ENCODE measurements at regions not wholly inside any gene's neighbourhood (a gene's known extent, or its start where the extent isn't known, plus 50 kb on each side); places are given as distances from the start of the nearest gene placed in this dataset.

DNA sequence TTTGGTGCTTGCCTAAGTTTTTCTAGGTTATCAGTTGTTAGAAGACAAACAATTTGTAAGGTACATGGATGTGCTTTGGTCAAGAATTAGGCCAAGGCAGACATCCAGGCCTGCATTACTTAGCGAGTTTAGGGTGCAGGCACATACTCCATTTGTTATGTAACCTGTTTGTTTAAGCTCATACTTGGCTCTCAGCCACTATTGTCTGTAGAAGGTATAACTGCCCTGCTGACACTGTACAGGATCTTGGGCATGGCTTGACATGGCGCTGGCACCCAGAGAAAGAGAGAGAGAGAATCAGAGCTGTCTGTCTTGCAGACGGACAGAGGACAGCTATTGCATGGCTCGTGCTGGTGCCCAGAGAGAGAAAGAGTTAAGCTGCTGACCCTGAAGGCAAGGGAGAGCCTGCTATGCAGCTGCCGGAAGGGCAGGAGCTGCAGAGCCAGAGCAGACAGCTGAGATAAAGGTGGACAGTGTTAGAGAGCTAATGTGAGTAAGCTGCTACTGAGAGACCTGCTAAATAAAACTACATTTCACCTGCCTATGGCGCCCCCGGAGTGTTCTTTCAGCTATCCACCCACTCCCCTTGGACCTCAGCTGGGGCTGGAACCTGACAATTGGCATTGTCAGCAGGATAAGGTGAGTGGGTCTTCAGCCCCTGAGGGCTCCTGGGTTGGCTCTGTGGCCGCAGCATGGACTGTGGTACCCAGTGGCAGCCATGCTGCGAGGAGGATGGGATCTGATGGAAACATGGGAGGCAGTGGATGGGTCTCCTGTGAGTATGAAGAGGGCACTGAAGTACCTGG, 120.9 kb upstream of the TMEM106B start:
- no peak for DNase-seq

DNA sequence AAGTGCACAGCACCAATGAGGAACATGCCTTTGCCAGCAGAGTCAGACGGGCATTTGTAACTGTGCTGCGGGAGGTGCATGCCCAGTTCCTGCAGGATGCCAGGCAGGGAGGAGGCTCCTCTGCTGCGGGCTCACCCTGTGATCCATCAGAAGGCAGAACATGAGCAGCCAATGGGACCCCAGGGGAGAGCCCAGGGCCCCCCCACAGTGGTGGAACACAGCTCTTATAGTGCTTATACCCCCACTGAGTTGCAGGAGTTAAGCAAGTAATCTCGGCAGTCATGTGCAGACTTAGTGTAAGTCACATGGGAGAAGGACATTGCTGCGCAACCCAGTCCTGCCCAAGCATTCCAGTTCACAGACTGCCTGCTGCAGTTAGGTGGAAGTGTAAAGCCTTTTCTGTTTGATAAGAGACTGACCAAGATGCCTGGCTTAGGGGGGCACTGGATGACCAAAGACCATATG, 120.3 kb upstream of the TMEM106B start:
- DNase-seq: no peak

GRCh38 chr7:12091231-12091630, 119.9 kb upstream of the TMEM106B start:
- no peak for DNase-seq

- no peak for DNase-seq
These were observed 118.5 kb upstream of the TMEM106B start for GRCh38 chr7:12092499-12093130.

DNA sequence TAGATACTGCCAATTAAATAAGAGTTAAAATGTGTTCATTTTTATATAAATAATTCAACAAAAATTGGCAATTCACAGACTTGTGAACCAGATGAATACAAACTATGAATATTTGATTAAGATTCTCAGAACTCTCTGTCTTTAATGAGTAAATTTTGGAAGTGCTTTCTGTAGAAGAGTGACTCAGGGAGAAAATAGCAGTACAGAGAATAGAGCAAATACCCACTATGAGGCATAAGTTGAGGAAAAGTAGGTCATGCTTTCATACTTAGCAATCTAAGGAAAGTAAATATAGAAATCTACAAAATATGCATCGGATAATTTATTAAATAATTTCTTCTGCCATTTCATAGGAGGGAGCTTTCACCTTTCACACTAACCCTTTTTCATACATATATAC, 117.7 kb upstream of the TMEM106B start:
- DNase-seq: no peak

DNA sequence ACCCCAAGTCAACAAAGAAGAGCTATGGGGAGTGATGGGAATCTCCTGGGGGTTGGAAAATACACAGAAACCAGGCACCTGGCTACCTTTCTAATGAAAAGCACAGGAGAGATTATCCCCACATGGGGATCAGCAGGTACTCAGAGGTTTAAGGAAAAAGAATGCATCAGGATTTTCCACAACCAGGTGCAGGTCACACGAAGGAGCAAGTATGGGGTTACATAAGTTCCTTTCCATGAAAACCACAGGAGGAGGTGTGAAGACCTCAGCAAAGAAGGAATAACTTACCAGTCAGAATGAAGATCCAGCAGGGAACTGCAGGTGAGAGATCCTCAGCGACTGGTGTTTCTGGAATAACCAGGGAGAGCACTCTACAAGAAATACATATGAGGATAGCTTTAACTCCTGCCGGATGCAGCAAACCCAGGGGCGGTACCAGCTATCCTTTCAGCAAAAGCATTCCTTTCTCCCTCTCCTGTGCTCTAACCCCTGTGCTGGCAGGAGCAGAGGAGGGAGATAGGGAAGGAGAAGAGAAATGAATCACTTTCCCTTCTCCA, 116.7 kb upstream of the TMEM106B start:
- DNase-seq: no peak

DNA sequence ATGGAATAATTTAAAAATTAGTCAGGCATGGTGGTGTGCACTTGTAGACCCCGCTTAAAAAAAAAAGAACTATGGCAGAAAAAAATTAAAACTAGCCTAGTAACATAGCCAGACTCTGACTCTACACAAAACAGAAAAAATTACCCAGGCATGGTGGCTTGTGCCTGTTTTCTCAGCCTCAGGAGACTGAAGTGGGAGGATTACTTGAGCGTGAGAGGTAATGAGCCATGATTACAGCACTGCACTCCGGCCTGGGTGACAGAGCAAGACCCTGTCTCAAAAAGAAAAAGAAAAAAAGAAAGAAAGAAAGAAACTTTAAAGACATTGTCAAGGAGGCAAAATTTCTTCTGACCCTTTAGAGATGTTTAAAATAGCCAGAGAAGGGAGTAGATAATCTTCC, 109.0 kb upstream of the TMEM106B start:
- no peak for DNase-seq

GRCh38 chr7:12102527-12102926, 108.6 kb upstream of the TMEM106B start:
- no peak for DNase-seq

- no peak for DNase-seq
These were observed 107.1 kb upstream of the TMEM106B start for GRCh38 chr7:12103948-12104347.

DNA sequence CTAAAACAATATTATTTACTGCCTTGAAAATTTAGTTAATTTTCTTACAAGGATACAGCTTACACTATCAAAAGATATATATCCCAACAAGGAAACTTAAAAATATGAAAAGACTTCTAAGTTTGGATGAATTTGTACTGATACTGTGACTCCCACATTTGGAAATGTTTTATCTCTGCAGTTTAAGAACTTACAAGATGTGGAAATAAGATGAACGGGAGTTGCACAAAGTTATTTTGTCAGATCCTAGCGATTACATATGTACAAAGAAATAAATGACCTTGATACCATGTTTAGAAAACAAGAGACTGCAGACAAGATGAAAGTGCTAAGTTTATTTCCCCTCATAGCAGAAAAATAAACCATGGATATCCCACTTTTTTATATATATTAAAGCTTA, 103.7 kb upstream of the TMEM106B start:
- no peak for DNase-seq

- DNase-seq: no peak
These were observed 103.2 kb upstream of the TMEM106B start for GRCh38 chr7:12107841-12108254.

DNA sequence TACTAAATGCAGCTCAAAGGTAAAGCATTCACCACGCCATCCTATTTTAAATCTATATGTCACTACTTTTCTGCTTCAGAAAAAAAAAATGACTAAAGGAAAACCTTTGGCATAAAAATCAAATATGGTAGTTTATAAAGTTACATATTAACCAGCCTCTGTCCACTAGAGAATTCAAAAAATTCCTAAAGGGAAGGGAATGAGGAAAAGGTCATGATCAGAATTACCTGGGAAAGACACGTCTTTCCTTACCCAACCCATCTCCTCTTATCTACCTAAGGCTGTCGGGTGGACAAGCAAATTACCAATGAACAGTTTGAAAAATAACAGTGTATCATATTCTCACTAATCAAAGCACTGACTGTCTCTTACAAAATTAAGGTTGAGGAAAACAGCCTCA, 100.7 kb upstream of the TMEM106B start:
- no peak for DNase-seq

- no peak for DNase-seq
These were observed 99.4 kb upstream of the TMEM106B start for GRCh38 chr7:12111422-12112405.

DNA sequence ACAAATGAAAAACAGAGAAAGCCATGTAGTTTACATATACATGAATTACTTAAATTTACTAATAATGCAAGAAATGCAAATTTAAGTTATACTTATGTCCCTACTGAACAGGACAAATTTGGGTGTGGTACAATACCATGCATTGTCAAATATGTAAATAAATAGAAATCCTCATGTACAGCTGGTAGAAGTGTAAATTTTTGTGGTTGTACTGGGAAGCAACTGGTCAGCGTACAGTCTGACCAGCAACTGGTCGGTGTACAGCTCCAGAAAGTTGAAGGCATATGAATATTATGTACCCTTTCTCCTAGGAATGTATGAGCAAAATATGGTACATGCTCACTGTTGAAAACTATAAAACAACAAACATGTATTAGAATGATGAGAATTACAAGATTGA, 93.9 kb upstream of the TMEM106B start:
- no peak for DNase-seq

DNA sequence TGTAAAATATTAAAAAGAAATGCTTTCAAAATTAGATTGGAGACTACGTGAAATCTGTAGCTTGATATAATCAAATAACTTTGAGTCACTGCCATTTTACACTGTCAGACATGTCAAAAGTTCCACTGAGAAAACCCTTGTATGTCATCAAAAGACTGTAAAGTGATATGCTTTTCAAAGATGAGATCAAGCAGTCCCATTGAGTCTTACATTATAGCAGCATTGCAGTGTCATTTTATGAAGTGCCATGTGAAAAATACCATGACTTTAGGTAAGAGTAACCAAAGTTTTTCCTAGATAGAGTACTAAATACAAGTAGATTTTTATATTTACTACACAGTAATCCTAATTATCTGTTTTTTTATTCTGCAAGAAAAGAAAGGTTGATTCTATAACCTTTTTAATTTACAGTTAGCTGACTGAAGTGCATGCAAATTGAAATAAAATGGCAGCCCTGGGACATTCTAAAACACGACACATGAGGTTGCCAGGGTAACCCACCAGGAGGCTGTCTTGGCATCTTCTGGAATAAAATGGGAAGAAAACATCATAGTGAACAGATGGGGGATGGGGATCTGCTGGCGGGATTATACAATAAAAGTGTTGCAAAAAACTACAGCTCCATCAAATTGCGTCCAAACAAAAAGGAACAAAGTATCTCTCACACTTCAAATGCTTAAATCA, 91.3 kb upstream of the TMEM106B start:
- DNase-seq: no peak

GRCh38 chr7:12120632-12121031, 90.5 kb upstream of the TMEM106B start:
- no peak for DNase-seq

GRCh38 chr7:12123172-12123571, 87.9 kb upstream of the TMEM106B start:
- no peak for DNase-seq

DNA sequence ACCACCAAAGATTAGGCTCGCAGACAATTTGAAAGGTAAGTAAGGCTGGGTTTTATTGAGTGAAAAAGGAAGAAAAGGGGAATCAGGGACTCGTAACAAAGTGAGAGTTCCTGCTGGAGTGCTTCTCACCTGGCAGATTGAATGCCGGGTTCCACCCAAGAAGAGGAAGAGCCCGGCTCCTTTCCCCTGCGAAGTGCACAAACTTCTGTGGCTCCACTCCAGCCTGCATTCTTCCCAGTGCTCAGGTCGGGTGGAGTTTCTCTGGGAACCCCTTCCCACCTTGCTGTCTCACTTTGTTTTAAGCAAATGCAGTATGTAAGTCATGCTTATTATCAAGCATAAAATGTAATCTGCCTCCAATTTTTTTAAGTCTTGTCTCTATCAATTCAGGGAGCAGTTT, 87.1 kb upstream of the TMEM106B start:
- DNase-seq: no peak

DNA sequence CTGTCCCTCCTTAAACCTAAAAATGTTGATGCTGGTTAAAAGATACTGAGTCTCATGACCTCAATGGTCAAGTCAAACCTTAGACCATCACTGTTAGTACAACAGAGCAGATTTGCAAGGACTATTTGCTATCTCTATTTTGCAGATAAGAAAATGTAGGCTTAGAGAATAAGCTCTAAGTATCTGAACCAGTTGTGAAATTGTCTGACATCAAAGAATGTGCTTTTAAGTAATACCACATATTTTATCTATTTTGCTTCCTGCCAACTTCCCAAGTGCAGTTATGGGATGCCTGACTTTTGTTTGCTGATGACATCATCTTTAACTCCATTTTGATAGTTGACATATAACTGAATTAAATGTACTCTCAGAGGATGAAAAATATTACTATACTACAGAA, 83.6 kb upstream of the TMEM106B start:
- DNase-seq: no peak

DNA sequence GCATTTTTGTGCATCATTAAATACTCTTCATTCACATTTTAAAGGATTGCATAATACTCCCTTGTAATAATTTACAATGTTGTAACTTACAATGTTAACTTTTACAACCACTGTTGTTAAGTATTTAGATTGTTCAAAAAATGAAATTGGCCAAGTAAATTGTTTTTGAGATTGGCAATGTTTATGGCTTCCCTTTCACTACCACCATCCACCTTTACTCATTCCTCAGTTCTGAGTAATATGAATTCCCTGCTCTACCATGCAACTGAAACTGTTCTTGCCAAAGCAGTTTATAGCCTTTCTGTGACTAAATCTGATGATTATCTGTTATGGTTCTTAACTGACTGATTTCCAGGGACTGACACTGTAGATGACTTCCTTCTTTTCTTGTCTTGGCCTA, 80.5 kb upstream of the TMEM106B start:
- no peak for DNase-seq

DNA sequence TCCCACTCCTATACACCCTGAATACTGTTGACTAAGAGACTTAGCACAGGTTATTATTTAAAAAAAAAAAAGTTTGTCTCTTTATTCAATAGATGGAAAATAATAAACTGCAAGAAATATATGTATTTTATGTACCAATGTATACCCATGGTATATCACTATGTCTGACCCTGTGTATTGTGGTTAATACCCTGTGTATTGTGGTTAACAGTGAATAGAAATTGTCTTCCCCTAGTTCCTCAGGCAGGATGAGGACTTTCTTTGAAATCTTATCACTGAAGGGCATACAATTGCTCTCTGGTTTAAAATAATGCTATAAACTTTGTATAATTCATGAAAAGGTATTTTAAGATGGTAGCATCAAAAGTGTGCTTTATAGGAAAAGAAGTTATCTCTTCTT, 80.0 kb upstream of the TMEM106B start:
- no peak for DNase-seq

- no peak for DNase-seq
These were observed 77.2 kb upstream of the TMEM106B start for GRCh38 chr7:12133865-12134264.
